ENCODE measurements at regions not wholly inside any gene's neighbourhood (a gene's known extent, or its start where the extent isn't known, plus 50 kb on each side); places are given as distances from the start of the nearest gene placed in this dataset.

- no peaks in the 10 kb centered on the region for H3K27me3 ChIP-seq (ENCODE audit: insufficient read depth)
- H3K36me3 ChIP-seq (ENCODE audit: insufficient read depth) = peaks cover 3% of the 10 kb centered on the region; the same call in 1 of the 2 replicates
- TF ChIP-seq JUNB (IDR thresholded peaks at IDR 0.05; ENCODE audit: unreplicated experiment) (no peak), NANOG (IDR thresholded peaks at IDR 0.05; ENCODE audit: borderline replicate concordance) (no peak), STAT1 (IDR thresholded peaks at IDR 0.05; ENCODE audit: unreplicated experiment) (no peak), ZNF331 (CRISPR knock-in tag; IDR thresholded peaks at IDR 0.05; ENCODE audit: low read depth) (no peak), EZH2phosphoT487 (IDR thresholded peaks at IDR 0.05; ENCODE audit: unreplicated experiment) (no peak)
- no peaks in the 10 kb centered on the region for H3K4me1 ChIP-seq (ENCODE audit: insufficient read depth)
- H3K4me3 Mint-ChIP-seq = no peak overlapping the region
- no peaks in the 10 kb centered on the region for H3F3A ChIP-seq (replicated peaks; ENCODE audit: low read depth)
- no peak overlapping the region for H3K4me3 ChIP-seq
- H3K9me3 Mint-ChIP-seq = peaks cover 94% of the 10 kb centered on the region
- peaks cover 46% of the 10 kb centered on the region for H3K36me3 Mint-ChIP-seq (ENCODE audit: low read depth)
- H3K27me3 Mint-ChIP-seq (ENCODE audit: insufficient read depth, low read depth, poor library complexity) = peaks cover 2% of the 10 kb centered on the region
- H3K27ac ChIP-seq (ENCODE audit: low read depth) = no peak overlapping the region
- no peak overlapping the region for H3K27ac Mint-ChIP-seq
- no peak overlapping the region for H2AFZ ChIP-seq
- no peaks in the 10 kb centered on the region for H3K4me1 Mint-ChIP-seq
- no peaks in the 10 kb centered on the region for H3K79me2 ChIP-seq (replicated peaks; ENCODE audit: insufficient read depth)
- DNase-seq (ENCODE audit: low spot score) (no peak), ATAC-seq (no peak)
- H3K4me2 ChIP-seq = no peak overlapping the region
- no peaks in the 10 kb centered on the region for H3K9me2 ChIP-seq (ENCODE audit: insufficient read depth)
- H4K20me1 ChIP-seq (replicated peaks; ENCODE audit: insufficient read depth) = no peaks in the 10 kb centered on the region
Measured at GRCh38 chr7:69282946-69283345, 315.3 kb upstream of the AUTS2 start.

GRCh38 chr7:69283421-69283820, 314.9 kb upstream of the AUTS2 start:
- Histone ChIP-seq H2AFZ (no peak overlapping the region), H3K4me1 (ENCODE audit: insufficient read depth) (no peaks in the 10 kb centered on the region), H3F3A (replicated peaks; ENCODE audit: low read depth) (no peaks in the 10 kb centered on the region), H3K79me2 (replicated peaks; ENCODE audit: insufficient read depth) (no peaks in the 10 kb centered on the region), H4K20me1 (replicated peaks; ENCODE audit: insufficient read depth) (no peaks in the 10 kb centered on the region), H3K27me3 (ENCODE audit: insufficient read depth) (no peaks in the 10 kb centered on the region), H3K9me2 (ENCODE audit: insufficient read depth) (no peaks in the 10 kb centered on the region), H3K4me3 (no peak overlapping the region), H3K4me2 (no peak overlapping the region), H3K36me3 (ENCODE audit: insufficient read depth) (peaks cover 3% of the 10 kb centered on the region; the same call in 1 of the 2 replicates), H3K27ac (ENCODE audit: low read depth) (no peak overlapping the region)
- Mint-ChIP-seq H3K36me3 (ENCODE audit: low read depth) (peaks cover 47% of the 10 kb centered on the region), H3K4me1 (no peaks in the 10 kb centered on the region), H3K27ac (no peak overlapping the region), H3K4me3 (no peak overlapping the region), H3K27me3 (ENCODE audit: insufficient read depth, low read depth, poor library complexity) (peaks cover 2% of the 10 kb centered on the region), H3K9me3 (peaks cover 94% of the 10 kb centered on the region)
- TF ChIP-seq ZNF462 (CRISPR knock-in tag; IDR thresholded peaks at IDR 0.05) = no peak
- ATAC-seq (no peak), DNase-seq (ENCODE audit: low spot score) (no peak)
